ENCODE measurements at regions not wholly inside any gene's neighbourhood (a gene's known extent, or its start where the extent isn't known, plus 50 kb on each side); places are given as distances from the start of the nearest gene placed in this dataset.

DNA sequence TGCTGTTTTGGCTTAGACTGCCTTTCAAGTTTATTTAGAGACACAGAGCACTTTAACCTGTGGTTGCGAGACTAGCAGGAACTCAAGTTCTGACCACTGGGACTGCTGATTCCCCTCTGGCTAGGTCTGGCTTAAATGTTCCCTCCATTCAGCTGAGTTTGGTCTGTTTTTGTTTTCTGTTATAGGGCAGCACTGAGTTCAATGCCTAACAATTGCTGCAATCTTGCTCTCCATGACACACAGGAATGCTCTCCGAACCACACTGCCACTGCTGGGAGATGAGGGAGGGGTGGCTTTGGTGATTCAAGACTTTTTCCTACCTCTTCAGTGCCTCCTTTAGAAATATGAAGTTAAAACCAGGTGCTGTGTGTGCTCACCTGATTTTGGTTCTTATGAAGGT, 106.3 kb upstream of the EOLA2 start:
- Histone ChIP-seq H4K20me1 (ENCODE audit: control insufficient read depth, insufficient read depth, insufficient read length) (no peaks in the 10 kb centered on the region), H2BK12ac (ENCODE audit: insufficient read length, low read depth, low read length) (no peak overlapping the region), H2AFZ (ENCODE audit: low read length) (no peak overlapping the region), H3K56ac (ENCODE audit: insufficient read length, low read depth, low read length) (no peak overlapping the region), H2BK120ac (ENCODE audit: low read depth, low read length, poor library complexity, severe bottlenecking) (no peak overlapping the region), H3K79me2 (ENCODE audit: insufficient read depth, low read length) (no peaks in the 10 kb centered on the region), H2BK20ac (ENCODE audit: low read depth, low read length, poor library complexity, severe bottlenecking) (no peak overlapping the region), H4K91ac (ENCODE audit: insufficient read length, low read depth, low read length) (no peak overlapping the region), H2BK15ac (ENCODE audit: low read depth, low read length) (no peak overlapping the region), H2BK5ac (ENCODE audit: insufficient read length, low read length) (no peak overlapping the region), H3K9ac (ENCODE audit: extremely low read depth, insufficient read length, low read length) (no peak overlapping the region), H3K14ac (ENCODE audit: insufficient read depth, low read length) (no peak overlapping the region), H4K8ac (replicated peaks; ENCODE audit: insufficient read length, low read depth, low read length) (no peak overlapping the region), H3K23ac (ENCODE audit: insufficient read length, low read depth, low read length) (no peak overlapping the region), H3K27me3 (ENCODE audit: insufficient read depth, low read length) (no peaks in the 10 kb centered on the region), H2AK5ac (ENCODE audit: insufficient read length, low read length) (no peak overlapping the region), H3K4me1 (ENCODE audit: insufficient read depth, low read length) (no peaks in the 10 kb centered on the region), H3K79me1 (ENCODE audit: insufficient read depth, low read depth, low read length, poor library complexity, severe bottlenecking) (no peaks in the 10 kb centered on the region), H3K23me2 (ENCODE audit: insufficient read length, low read depth, low read length, poor library complexity, severe bottlenecking) (no peaks in the 10 kb centered on the region), H4K5ac (ENCODE audit: insufficient read length, low read depth, low read length) (no peak overlapping the region), H3K18ac (ENCODE audit: insufficient read length, low read depth, low read length) (no peak overlapping the region), H3T11ph (ENCODE audit: low read length) (no peak overlapping the region), H3K4me2 (ENCODE audit: insufficient read depth, insufficient read length, low read length) (no peak overlapping the region), H3K27ac (ENCODE audit: insufficient read length, low read depth, low read length) (no peak overlapping the region), H3K9me3 (ENCODE audit: control insufficient read depth, low read depth, low read length) (peaks cover 8% of the 10 kb centered on the region), H3K4ac (ENCODE audit: low read depth, low read length) (no peak overlapping the region)
- Mint-ChIP-seq H3K36me3 (ENCODE audit: insufficient read depth in 1 of 3, low read depth in 3 of 3) (peaks cover 0 to 1% (median 0%) of the 10 kb centered on the region in 3 experiments; a peak in 1 of 7 replicates), H3K4me1 (peaks cover 0 to 2% of the 10 kb centered on the region in 2 experiments; a peak in 1 of 4 replicates), H3K27me3 (ENCODE audit: low read depth) (no peaks in the 10 kb centered on the region; the same call in 1 of the 2 replicates), H3K9me3 (peaks cover 55 to 60% of the 10 kb centered on the region in 2 experiments), H3K4me3 (no peak overlapping the region), H3K27ac (no peak overlapping the region)
- TF ChIP-seq, protein P1, sequence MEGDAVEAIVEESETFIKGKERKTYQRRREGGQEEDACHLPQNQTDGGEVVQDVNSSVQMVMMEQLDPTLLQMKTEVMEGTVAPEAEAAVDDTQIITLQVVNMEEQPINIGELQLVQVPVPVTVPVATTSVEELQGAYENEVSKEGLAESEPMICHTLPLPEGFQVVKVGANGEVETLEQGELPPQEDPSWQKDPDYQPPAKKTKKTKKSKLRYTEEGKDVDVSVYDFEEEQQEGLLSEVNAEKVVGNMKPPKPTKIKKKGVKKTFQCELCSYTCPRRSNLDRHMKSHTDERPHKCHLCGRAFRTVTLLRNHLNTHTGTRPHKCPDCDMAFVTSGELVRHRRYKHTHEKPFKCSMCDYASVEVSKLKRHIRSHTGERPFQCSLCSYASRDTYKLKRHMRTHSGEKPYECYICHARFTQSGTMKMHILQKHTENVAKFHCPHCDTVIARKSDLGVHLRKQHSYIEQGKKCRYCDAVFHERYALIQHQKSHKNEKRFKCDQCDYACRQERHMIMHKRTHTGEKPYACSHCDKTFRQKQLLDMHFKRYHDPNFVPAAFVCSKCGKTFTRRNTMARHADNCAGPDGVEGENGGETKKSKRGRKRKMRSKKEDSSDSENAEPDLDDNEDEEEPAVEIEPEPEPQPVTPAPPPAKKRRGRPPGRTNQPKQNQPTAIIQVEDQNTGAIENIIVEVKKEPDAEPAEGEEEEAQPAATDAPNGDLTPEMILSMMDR (conservative IDR thresholded peaks at IDR 0.05), result no peak
- WGBS (ENCODE audit: extremely low coverage, insufficient read length, low lambda C conversion rate), result no CpG with 5 or more reads among the region's 2 CpGs
- no peak for DNase-seq
